Upper lobe of left lung (tissue), 6 donors: ENCODE measurements at regions not wholly inside any gene's neighbourhood (a gene's known extent, or its start where the extent isn't known, plus 50 kb on each side); places are given as distances from the start of the nearest gene placed in this dataset.

Experiments
- ATAC-seq, 2 donors: fragments of 200-7000 bp; cut with Tn5 transposase; one replicate each; pipeline ENCODE4 v1.9.1; 2022; ENCODE audit warnings: mild to moderate bottlenecking in 2 of 2, moderate library complexity in 2 of 2; ENCODE audit not compliant: low FRiP score in 2 of 2
- DNase-seq, 2 donors: peaks; one replicate each; pipeline ENCODE4 v3.0.0-alpha.2; 2019 to 2020
- H3K27ac ChIP-seq, 4 donors: fragments of 200-600 bp; sonication (generic); one replicate each; pipeline ENCODE4 v1.5.1; 2016 to 2019
- H3K27me3 ChIP-seq, 4 donors: fragments of 200-600 bp; sonication (generic); one replicate each; pipeline ENCODE4 v1.5.1; 2017 to 2019
- H3K36me3 ChIP-seq, 4 donors: fragments of 200-600 bp; sonication (generic); one replicate each; pipeline ENCODE4 v1.5.1; 2016 to 2019
- H3K4me1 ChIP-seq, 4 donors: fragments of 200-600 bp; sonication (generic); one replicate each; pipeline ENCODE4 v1.5.1; 2018 to 2019
- H3K4me3 ChIP-seq, 4 donors: fragments of 200-600 bp; sonication (generic); one replicate each; pipeline ENCODE4 v1.5.1; 2017 to 2019; ENCODE audit warnings: mild to moderate bottlenecking in 2 of 4, moderate library complexity in 1 of 4
- H3K9me3 ChIP-seq, 4 donors: fragments of 200-600 bp; sonication (generic); one replicate each; pipeline ENCODE4 v1.5.1; 2018 to 2019
- EP300 ChIP-seq, 4 donors: sonication (generic); formaldehyde crosslinking; IDR thresholded peaks; one replicate each; pipeline ENCODE4 v1.5.1; 2017; ENCODE audit warnings: antibody characterized with exemption in 4 of 4, control low read depth in 2 of 4
- POLR2A ChIP-seq, 4 donors: fragments of 450-650 bp; IDR thresholded peaks; one replicate each; pipeline ENCODE4 v1.5.1; 2016 to 2017; ENCODE audit warnings: antibody characterized with exemption in 4 of 4, mild to moderate bottlenecking in 2 of 4
- POLR2AphosphoS5 ChIP-seq, 2 donors: sonication (generic); formaldehyde crosslinking; IDR thresholded peaks; one replicate each; pipeline ENCODE4 v1.5.1; 2017; ENCODE audit warnings: antibody characterized with exemption in 2 of 2
- WGBS, 2 donors: methylation state at CpG; one replicate each; pipeline ENCODE4 v1.1.5; 2017 to 2018; 5-methylcytosine and 5-hydroxymethylcytosine counted together
- TF ChIP-seq, protein P1 (sequence below), 6 experiments: fragments of 450-650 bp in 4 of 6; fragments of 200-600 bp in 2 of 6; sonication (generic) in 2 of 6; IDR thresholded peaks; one replicate each; pipeline ENCODE4 v1.5.1; 2016 to 2019; ENCODE audit warnings: antibody characterized with exemption in 6 of 6
- donor health status: DM: no; HTN: no; CAD: no; lungs with moderate emphysema.
- donor health status: DM: no; HTN: yes; CAD: no; lungs with severe emphysema.

- Histone ChIP-seq H3K27me3 (no peaks in the 10 kb centered on the region), H3K27ac (no peak overlapping the region), H3K4me3 (no peak overlapping the region), H3K4me1 (peaks cover 0 to under 1% (median 0%) of the 10 kb centered on the region in 4 donors), H3K36me3 (peaks cover 0 to 3% (median 0%) of the 10 kb centered on the region in 4 donors), H3K9me3 (no peaks in the 10 kb centered on the region)
- no peak for ATAC-seq
- TF ChIP-seq, protein P1, sequence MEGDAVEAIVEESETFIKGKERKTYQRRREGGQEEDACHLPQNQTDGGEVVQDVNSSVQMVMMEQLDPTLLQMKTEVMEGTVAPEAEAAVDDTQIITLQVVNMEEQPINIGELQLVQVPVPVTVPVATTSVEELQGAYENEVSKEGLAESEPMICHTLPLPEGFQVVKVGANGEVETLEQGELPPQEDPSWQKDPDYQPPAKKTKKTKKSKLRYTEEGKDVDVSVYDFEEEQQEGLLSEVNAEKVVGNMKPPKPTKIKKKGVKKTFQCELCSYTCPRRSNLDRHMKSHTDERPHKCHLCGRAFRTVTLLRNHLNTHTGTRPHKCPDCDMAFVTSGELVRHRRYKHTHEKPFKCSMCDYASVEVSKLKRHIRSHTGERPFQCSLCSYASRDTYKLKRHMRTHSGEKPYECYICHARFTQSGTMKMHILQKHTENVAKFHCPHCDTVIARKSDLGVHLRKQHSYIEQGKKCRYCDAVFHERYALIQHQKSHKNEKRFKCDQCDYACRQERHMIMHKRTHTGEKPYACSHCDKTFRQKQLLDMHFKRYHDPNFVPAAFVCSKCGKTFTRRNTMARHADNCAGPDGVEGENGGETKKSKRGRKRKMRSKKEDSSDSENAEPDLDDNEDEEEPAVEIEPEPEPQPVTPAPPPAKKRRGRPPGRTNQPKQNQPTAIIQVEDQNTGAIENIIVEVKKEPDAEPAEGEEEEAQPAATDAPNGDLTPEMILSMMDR (IDR thresholded peaks at IDR 0.05): no peak
- TF ChIP-seq EP300 (IDR thresholded peaks at IDR 0.05) (no peak), POLR2AphosphoS5 (IDR thresholded peaks at IDR 0.05) (no peak), POLR2A (IDR thresholded peaks at IDR 0.05) (no peak)
- DNase-seq: no peak
These were observed 139.3 kb downstream of the ELAPOR2 start for GRCh38 chr7:86920154-86920553.

GRCh38 chr7:86918245-86918644 is 141.2 kb downstream of the ELAPOR2 start:
- H3K27ac ChIP-seq: no peak overlapping the region
- DNase-seq (no peak), ATAC-seq (no peak)
- WGBS, 2 donors: 90% methylated on average over 3 of the region's 3 CpGs
- TF ChIP-seq POLR2AphosphoS5 (IDR thresholded peaks at IDR 0.05): no peak
- no peak for TF ChIP-seq POLR2A (IDR thresholded peaks at IDR 0.05)
- TF ChIP-seq, protein P1 (IDR thresholded peaks at IDR 0.05): no peak
- no peak for TF ChIP-seq EP300 (IDR thresholded peaks at IDR 0.05)
- H3K9me3 ChIP-seq: no peaks in the 10 kb centered on the region
- H3K4me3 ChIP-seq: no peak overlapping the region
- no peaks in the 10 kb centered on the region for H3K4me1 ChIP-seq
- no peaks in the 10 kb centered on the region for H3K27me3 ChIP-seq
- no peaks in the 10 kb centered on the region for H3K36me3 ChIP-seq

- Histone ChIP-seq H3K9me3 (no peaks in the 10 kb centered on the region), H3K27ac (no peak overlapping the region), H3K4me3 (no peak overlapping the region), H3K4me1 (no peaks in the 10 kb centered on the region), H3K36me3 (peaks cover 0 to 5% (median 0%) of the 10 kb centered on the region in 4 donors), H3K27me3 (no peaks in the 10 kb centered on the region)
- WGBS, 2 donors: 79 to 85% methylated on average over 1 of the region's 1 CpG
- TF ChIP-seq EP300 (IDR thresholded peaks at IDR 0.05) (no peak), POLR2A (IDR thresholded peaks at IDR 0.05) (no peak), POLR2AphosphoS5 (IDR thresholded peaks at IDR 0.05) (no peak)
- TF ChIP-seq, protein P1 (IDR thresholded peaks at IDR 0.05): no peak
- DNase-seq (no peak), ATAC-seq (no peak)
These were observed 143.1 kb downstream of the ELAPOR2 start for GRCh38 chr7:86916277-86916825.

DNA sequence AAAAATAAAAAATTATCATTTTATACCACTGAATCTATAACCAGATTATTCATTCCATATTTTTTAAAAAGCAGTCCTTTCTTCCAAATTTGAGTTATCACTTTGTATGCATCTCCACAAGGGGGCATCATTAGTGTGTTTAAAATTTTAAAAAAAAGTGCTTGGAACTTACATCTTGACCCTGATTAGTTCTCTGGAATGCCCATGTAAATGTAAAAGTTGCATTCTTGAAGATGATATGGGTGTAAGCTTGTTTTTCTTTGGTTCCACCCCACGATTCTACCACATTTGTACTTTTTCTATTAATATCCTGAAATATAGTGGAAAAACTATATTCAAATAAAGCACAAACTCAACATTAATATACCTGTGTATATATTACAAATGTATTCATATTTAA is 144.9 kb downstream of the ELAPOR2 start:
- DNase-seq (no peak), ATAC-seq (peak in 1 of 2 donors; percentile 51)
- H3K27me3 ChIP-seq: no peaks in the 10 kb centered on the region
- no peaks in the 10 kb centered on the region for H3K9me3 ChIP-seq
- H3K4me3 ChIP-seq: no peak overlapping the region
- H3K27ac ChIP-seq: no peak overlapping the region
- no peaks in the 10 kb centered on the region for H3K4me1 ChIP-seq
- WGBS, 2 donors: 37% methylated on average over 1 of the region's 1 CpG
- peaks cover 0 to 5% (median 0%) of the 10 kb centered on the region in 4 donors for H3K36me3 ChIP-seq
- no peak for TF ChIP-seq POLR2A (IDR thresholded peaks at IDR 0.05)
- TF ChIP-seq, protein P1 (IDR thresholded peaks at IDR 0.05): peak in 2 of 6 experiments; percentile 20 to 21
- no peak for TF ChIP-seq EP300 (IDR thresholded peaks at IDR 0.05)
- no peak for TF ChIP-seq POLR2AphosphoS5 (IDR thresholded peaks at IDR 0.05)
